Hepatocyte (in vitro differentiated cells): ENCODE measurements at regions not wholly inside any gene's neighbourhood (a gene's known extent, or its start where the extent isn't known, plus 50 kb on each side); places are given as distances from the start of the nearest gene placed in this dataset.

Experiments
- DNase-seq: peaks from one replicate; pipeline ENCODE4 v3.0.0-alpha.2; 2016; ENCODE audit warnings: low spot score
- H2AFZ ChIP-seq: fragments of 200-600 bp; sonication (generic); 2 replicates; pipeline ENCODE4 v1.6.0; 2016; ENCODE audit warnings: antibody characterized with exemption, mild to moderate bottlenecking
- H3K27ac ChIP-seq: fragments of 200-600 bp; sonication (generic); 2 replicates; pipeline ENCODE4 v1.5.1; 2016; ENCODE audit warnings: mild to moderate bottlenecking
- H3K27me3 ChIP-seq: fragments of 200-600 bp; sonication (generic); 2 replicates; pipeline ENCODE4 v1.6.1; 2016
- H3K36me3 ChIP-seq: fragments of 200-600 bp; sonication (generic); replicated peaks from 2 replicates; pipeline ENCODE4 v1.5.1; 2016; ENCODE audit warnings: low read depth; ENCODE audit not compliant: insufficient read depth
- H3K4me1 ChIP-seq: fragments of 200-600 bp; sonication (generic); 2 replicates; pipeline ENCODE4 v1.5.1; 2016; ENCODE audit warnings: mild to moderate bottlenecking, moderate library complexity; ENCODE audit not compliant: insufficient read depth
- H3K4me2 ChIP-seq: fragments of 200-600 bp; sonication (generic); 2 replicates; pipeline ENCODE4 v1.6.0; 2016
- H3K4me3 ChIP-seq: fragments of 200-600 bp; sonication (generic); 2 replicates; pipeline ENCODE4 v1.5.1; 2016; ENCODE audit warnings: mild to moderate bottlenecking
- H3K79me2 ChIP-seq: fragments of 200-600 bp; sonication (generic); 2 replicates; pipeline ENCODE4 v1.6.0; 2017; ENCODE audit warnings: mild to moderate bottlenecking
- H3K9me2 ChIP-seq: fragments of 200-600 bp; sonication (generic); replicated peaks from 2 replicates; pipeline ENCODE4 v1.6.0; 2017; ENCODE audit warnings: mild to moderate bottlenecking; ENCODE audit not compliant: insufficient read depth
- H3K9me3 ChIP-seq: fragments of 200-600 bp; sonication (generic); 2 replicates; pipeline ENCODE4 v1.5.1; 2016; ENCODE audit warnings: low read depth, mild to moderate bottlenecking
- H4K20me1 ChIP-seq: fragments of 200-600 bp; sonication (generic); 2 replicates; pipeline ENCODE4 v1.6.0; 2016; ENCODE audit warnings: mild to moderate bottlenecking; ENCODE audit not compliant: insufficient read depth, poor library complexity, severe bottlenecking
- EZH2 ChIP-seq: fragments of 200-600 bp; sonication (generic); IDR thresholded peaks from 2 replicates; pipeline ENCODE4 v1.6.1; 2016; ENCODE audit warnings: antibody characterized with exemption, mild to moderate bottlenecking, borderline replicate concordance
- EZH2phosphoT487 ChIP-seq: fragments of 200-600 bp; sonication (generic); IDR thresholded peaks from one replicate; pipeline ENCODE4 v1.6.1; 2018; ENCODE audit warnings: antibody characterized with exemption, mild to moderate bottlenecking, low read depth, moderate library complexity; ENCODE audit not compliant: unreplicated experiment, severe bottlenecking
- WGBS: methylation state at CpG from one replicate; pipeline ENCODE4 v1.1.6; 2016; ENCODE audit warnings: low lambda C conversion rate; ENCODE audit errors: missing lambda C conversion rate; 5-methylcytosine and 5-hydroxymethylcytosine counted together
- TF ChIP-seq, protein P1 (sequence below): fragments of 200-600 bp; sonication (generic); IDR thresholded peaks from 2 replicates; pipeline ENCODE4 v1.5.1; 2016; ENCODE audit warnings: antibody characterized with exemption, mild to moderate bottlenecking; ENCODE audit not compliant: poor library complexity

DNA sequence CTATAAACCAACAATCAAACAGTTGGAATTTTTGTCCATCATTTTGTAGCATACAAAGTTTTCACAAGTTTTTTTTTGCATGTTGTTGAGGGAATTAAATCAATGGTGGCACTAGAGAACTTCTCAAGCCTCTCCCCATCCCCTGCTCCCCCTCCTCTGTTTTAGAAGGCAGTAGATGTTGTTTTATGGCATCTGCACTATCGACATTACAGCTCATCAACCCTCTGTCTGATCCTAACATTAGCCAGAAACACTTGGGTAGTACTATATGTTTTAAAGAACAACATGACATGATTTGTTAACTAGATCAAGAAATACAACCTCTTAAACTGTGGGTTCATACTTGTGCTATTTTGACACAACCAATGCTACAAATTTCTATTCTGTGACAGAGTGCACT, 306.5 kb upstream of the NR5A2 start:
- Histone ChIP-seq H3K27me3 (no peaks in the 10 kb centered on the region), H4K20me1 (no peaks in the 10 kb centered on the region), H2AFZ (no peak overlapping the region), H3K9me3 (no peaks in the 10 kb centered on the region), H3K36me3 (no peaks in the 10 kb centered on the region), H3K4me2 (no peak overlapping the region), H3K9me2 (no peaks in the 10 kb centered on the region), H3K27ac (no peak overlapping the region), H3K79me2 (no peaks in the 10 kb centered on the region), H3K4me1 (no peaks in the 10 kb centered on the region), H3K4me3 (no peak overlapping the region)
- no peak for DNase-seq
- TF ChIP-seq EZH2 = no peak
- TF ChIP-seq, protein P1, sequence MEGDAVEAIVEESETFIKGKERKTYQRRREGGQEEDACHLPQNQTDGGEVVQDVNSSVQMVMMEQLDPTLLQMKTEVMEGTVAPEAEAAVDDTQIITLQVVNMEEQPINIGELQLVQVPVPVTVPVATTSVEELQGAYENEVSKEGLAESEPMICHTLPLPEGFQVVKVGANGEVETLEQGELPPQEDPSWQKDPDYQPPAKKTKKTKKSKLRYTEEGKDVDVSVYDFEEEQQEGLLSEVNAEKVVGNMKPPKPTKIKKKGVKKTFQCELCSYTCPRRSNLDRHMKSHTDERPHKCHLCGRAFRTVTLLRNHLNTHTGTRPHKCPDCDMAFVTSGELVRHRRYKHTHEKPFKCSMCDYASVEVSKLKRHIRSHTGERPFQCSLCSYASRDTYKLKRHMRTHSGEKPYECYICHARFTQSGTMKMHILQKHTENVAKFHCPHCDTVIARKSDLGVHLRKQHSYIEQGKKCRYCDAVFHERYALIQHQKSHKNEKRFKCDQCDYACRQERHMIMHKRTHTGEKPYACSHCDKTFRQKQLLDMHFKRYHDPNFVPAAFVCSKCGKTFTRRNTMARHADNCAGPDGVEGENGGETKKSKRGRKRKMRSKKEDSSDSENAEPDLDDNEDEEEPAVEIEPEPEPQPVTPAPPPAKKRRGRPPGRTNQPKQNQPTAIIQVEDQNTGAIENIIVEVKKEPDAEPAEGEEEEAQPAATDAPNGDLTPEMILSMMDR = no peak
- TF ChIP-seq EZH2phosphoT487 = no peak
- WGBS = 57% methylated on average over 1 of the region's 1 CpG

DNA sequence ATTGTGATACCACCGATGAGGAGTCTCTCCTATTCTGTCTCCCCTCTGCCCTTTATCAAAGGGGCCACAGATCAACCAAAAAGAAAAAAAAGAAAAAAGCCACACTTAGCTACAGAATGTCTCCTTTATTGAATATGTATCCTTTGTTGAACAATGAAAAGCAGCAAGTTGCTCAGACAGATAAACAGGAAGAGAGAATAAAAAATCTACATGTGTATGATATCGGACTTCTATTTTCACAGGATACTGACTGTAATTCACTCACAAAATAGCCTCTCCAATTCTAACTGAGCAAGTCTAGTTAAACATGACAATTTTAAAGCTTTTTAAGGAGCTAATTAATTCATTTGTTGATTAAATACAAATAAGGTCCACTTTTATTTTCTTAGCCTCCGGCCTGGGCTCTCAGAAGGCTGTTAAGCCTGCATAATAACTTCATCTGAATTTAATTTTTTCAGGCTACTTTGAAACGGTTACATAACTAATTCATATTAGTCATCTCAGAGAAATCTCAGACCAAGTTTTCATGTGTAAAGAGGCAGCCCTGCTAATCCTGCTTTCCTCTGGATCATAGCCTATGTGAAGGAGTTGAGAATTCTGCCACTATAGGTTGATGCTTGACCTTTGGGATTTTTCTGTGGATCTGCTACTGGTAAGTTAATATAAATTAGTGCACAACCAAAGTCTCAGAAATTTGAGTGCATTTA, 304.1 kb upstream of the NR5A2 start:
- no peak for TF ChIP-seq EZH2
- no peak for TF ChIP-seq EZH2phosphoT487
- TF ChIP-seq, protein P1 = no peak

DNA sequence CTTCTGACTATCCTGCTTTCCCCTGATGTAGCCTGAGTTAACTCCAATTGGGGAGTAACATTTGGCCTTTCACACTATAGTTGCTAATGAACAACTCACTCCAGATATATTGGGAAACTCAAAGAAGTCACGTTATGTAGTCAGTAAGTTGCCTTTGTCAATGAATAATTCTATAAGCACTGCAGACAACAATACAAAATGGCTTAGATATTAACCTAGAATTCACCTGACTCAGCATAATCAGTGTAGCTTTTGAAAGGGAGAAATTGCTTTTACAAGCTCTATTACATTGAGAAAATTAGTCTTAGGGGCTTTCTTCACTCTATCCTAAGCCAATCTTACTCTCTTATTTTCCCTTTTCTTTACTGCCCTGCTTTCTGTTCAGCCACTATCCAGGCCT, 303.5 kb upstream of the NR5A2 start:
- Histone ChIP-seq H3K9me2 (no peaks in the 10 kb centered on the region), H2AFZ (no peak overlapping the region), H3K36me3 (no peaks in the 10 kb centered on the region), H4K20me1 (no peaks in the 10 kb centered on the region), H3K79me2 (no peaks in the 10 kb centered on the region), H3K27ac (no peak overlapping the region), H3K4me3 (no peak overlapping the region), H3K4me1 (no peaks in the 10 kb centered on the region), H3K27me3 (no peaks in the 10 kb centered on the region), H3K9me3 (no peaks in the 10 kb centered on the region), H3K4me2 (no peak overlapping the region)
- WGBS = 72% methylated on average over 1 of the region's 1 CpG
- TF ChIP-seq EZH2phosphoT487 (no peak), EZH2 (no peak)
- TF ChIP-seq, protein P1 = no peak
- DNase-seq = no peak

More for the DNA sequence above, 304.1 kb upstream of the NR5A2 start:
- no peaks in the 10 kb centered on the region for H3K36me3 ChIP-seq
- H3K79me2 ChIP-seq = no peaks in the 10 kb centered on the region
- no peak overlapping the region for H3K27ac ChIP-seq
- no peaks in the 10 kb centered on the region for H3K9me2 ChIP-seq
- H3K4me2 ChIP-seq = no peak overlapping the region
- no peaks in the 10 kb centered on the region for H3K4me1 ChIP-seq
- DNase-seq = no peak
- no peak overlapping the region for H2AFZ ChIP-seq
- no peak overlapping the region for H3K4me3 ChIP-seq
- 68% methylated on average over 4 of the region's 4 CpGs for WGBS
- H3K9me3 ChIP-seq = no peaks in the 10 kb centered on the region
- H4K20me1 ChIP-seq = no peaks in the 10 kb centered on the region
- no peaks in the 10 kb centered on the region for H3K27me3 ChIP-seq
